ENCODE measurements at regions not wholly inside any gene's neighbourhood (a gene's known extent, or its start where the extent isn't known, plus 50 kb on each side); places are given as distances from the start of the nearest gene placed in this dataset.
"Not testable (repeated sequence)": the region's sequence is repeated elsewhere in the genome, so short reads cannot be mapped to it uniquely, and the experiment has no call there.

- no peak for DNase-seq
These were observed 59.3 kb downstream of the BTBD3 start for GRCh38 chr20:11976966-11977365.

- no peak for DNase-seq
These were observed 60.8 kb downstream of the BTBD3 start for GRCh38 chr20:11978496-11978895.

GRCh38 chr20:11979306-11979990 lies 61.8 kb downstream of the BTBD3 start:
- no peak for DNase-seq

- no peak for DNase-seq
These were observed 62.6 kb downstream of the BTBD3 start for GRCh38 chr20:11980263-11980662.

- no peak for DNase-seq
These were observed 63.8 kb downstream of the BTBD3 start for GRCh38 chr20:11981366-11981947.

GRCh38 chr20:11982289-11982954 lies 64.7 kb downstream of the BTBD3 start:
- DNase-seq: no peak

GRCh38 chr20:11982955-11983470 lies 65.3 kb downstream of the BTBD3 start:
- DNase-seq: no peak

- no peak for DNase-seq
These were observed 69.3 kb downstream of the BTBD3 start for GRCh38 chr20:11986954-11987353.

GRCh38 chr20:11987526-11987925 lies 69.8 kb downstream of the BTBD3 start:
- no peak for DNase-seq

- no peak for DNase-seq
These were observed 71.5 kb downstream of the BTBD3 start for GRCh38 chr20:11989018-11989771.

- DNase-seq: no peak
These were observed 74.7 kb downstream of the BTBD3 start for GRCh38 chr20:11992426-11992825.

- no peak for DNase-seq
These were observed 76.3 kb downstream of the BTBD3 start for GRCh38 chr20:11993886-11994461.

- no peak for DNase-seq
These were observed 78.3 kb downstream of the BTBD3 start for GRCh38 chr20:11995805-11996567.

- DNase-seq: not testable (repeated sequence)
These were observed 87.1 kb downstream of the BTBD3 start for GRCh38 chr20:12004776-12005175.

- DNase-seq: peak; percentile 67
These were observed 94.8 kb downstream of the BTBD3 start for GRCh38 chr20:12012241-12013222.

- DNase-seq: no peak
These were observed 96.6 kb downstream of the BTBD3 start for GRCh38 chr20:12014276-12014675.

GRCh38 chr20:12014736-12015135 lies 97.0 kb downstream of the BTBD3 start:
- no peak for DNase-seq

GRCh38 chr20:12016291-12016690 lies 98.6 kb downstream of the BTBD3 start:
- no peak for DNase-seq

- DNase-seq: no peak
These were observed 102.0 kb downstream of the BTBD3 start for GRCh38 chr20:12019715-12020114.

GRCh38 chr20:12020846-12021245 lies 103.2 kb downstream of the BTBD3 start:
- DNase-seq: no peak

GRCh38 chr20:12022126-12022525 lies 104.4 kb downstream of the BTBD3 start:
- DNase-seq: no peak

Data from GF-D8 (cell line).